Effector memory CD8-positive, alpha-beta T cell (primary cell): ENCODE measurements at regions not wholly inside any gene's neighbourhood (a gene's known extent, or its start where the extent isn't known, plus 50 kb on each side); places are given as distances from the start of the nearest gene placed in this dataset.

Experiments
- ATAC-seq: fragments of 150-1000 bp; cut with Tn5 transposase; replicated peaks from 2 replicates; pipeline ENCODE4 v1.10.0; 2021; ENCODE audit warnings: mild to moderate bottlenecking, moderate library complexity
- DNase-seq, 3 experiments: peaks; one replicate each; pipeline ENCODE4 v3.0.0; 2021
- H3K27ac Mint-ChIP-seq, 2 donors: one replicate each; pipeline ENCODE4 v1.8.0; 2022; ENCODE audit warnings: mild to moderate bottlenecking in 2 of 2, mixed read lengths in 2 of 2, moderate library complexity in 2 of 2
- H3K27me3 Mint-ChIP-seq, 2 donors: one replicate each; pipeline ENCODE4 v1.8.0; 2022; ENCODE audit warnings: mixed read lengths in 2 of 2
- H3K36me3 Mint-ChIP-seq: one replicate; pipeline ENCODE4 v1.8.0; 2022; ENCODE audit warnings: mild to moderate bottlenecking, moderate library complexity, mixed read lengths; ENCODE audit not compliant: insufficient read depth
- H3K4me1 Mint-ChIP-seq, 2 donors: one replicate each; pipeline ENCODE4 v1.8.0; 2022; ENCODE audit warnings: low read depth in 2 of 2, mixed read lengths in 2 of 2
- H3K4me3 Mint-ChIP-seq, 2 donors: one replicate each; pipeline ENCODE4 v1.8.0; 2022; ENCODE audit warnings: mild to moderate bottlenecking in 2 of 2, mixed read lengths in 2 of 2, moderate library complexity in 2 of 2
- H3K9me3 Mint-ChIP-seq, 2 donors: one replicate each; pipeline ENCODE4 v1.8.0; 2022; ENCODE audit warnings: mixed read lengths in 2 of 2

GRCh38 chr1:239896980-239897379 lies 194.7 kb upstream of the FMN2 start:
- H3K4me1 Mint-ChIP-seq, result no peaks in the 10 kb centered on the region
- H3K9me3 Mint-ChIP-seq, result no peaks in the 10 kb centered on the region
- H3K36me3 Mint-ChIP-seq, result no peaks in the 10 kb centered on the region
- H3K27ac Mint-ChIP-seq, result no peak overlapping the region
- H3K4me3 Mint-ChIP-seq, result no peak overlapping the region
- DNase-seq (no peak), ATAC-seq (no peak)
- H3K27me3 Mint-ChIP-seq, result peaks cover 7 to 18% of the 10 kb centered on the region in 2 donors

DNA sequence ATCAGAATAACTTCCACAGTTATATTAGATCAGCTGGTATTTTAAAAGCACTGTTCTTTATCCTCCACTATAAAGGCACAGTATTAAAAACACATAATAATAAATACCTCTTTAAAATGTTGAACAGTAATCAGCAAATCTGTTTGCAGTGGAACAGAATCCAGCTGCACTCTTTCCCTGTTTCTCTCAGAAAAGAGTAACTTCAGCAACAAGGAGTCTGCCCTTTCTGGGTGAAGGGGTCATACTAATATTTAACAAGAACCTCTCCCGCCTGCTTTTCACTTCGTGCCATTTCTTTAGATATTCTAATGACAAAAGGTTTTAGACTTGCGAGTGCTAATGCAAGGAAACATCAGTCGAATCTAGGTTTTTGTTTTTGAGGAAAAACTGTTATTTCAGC lies 194.2 kb upstream of the FMN2 start:
- no peak overlapping the region for H3K4me3 Mint-ChIP-seq
- DNase-seq (no peak), ATAC-seq (no peak)
- H3K4me1 Mint-ChIP-seq, result no peaks in the 10 kb centered on the region
- H3K36me3 Mint-ChIP-seq, result no peaks in the 10 kb centered on the region
- H3K27ac Mint-ChIP-seq, result no peak overlapping the region
- no peaks in the 10 kb centered on the region for H3K9me3 Mint-ChIP-seq
- peaks cover 7 to 18% of the 10 kb centered on the region in 2 donors for H3K27me3 Mint-ChIP-seq

- Mint-ChIP-seq H3K4me3 (no peak overlapping the region), H3K27ac (no peak overlapping the region)
- peak; percentile 89 for ATAC-seq
Observed at GRCh38 chr1:239898062-239898730, 193.5 kb upstream of the FMN2 start.

GRCh38 chr1:239899747-239900146 lies 191.9 kb upstream of the FMN2 start:
- no peaks in the 10 kb centered on the region for H3K4me1 Mint-ChIP-seq
- no peak for DNase-seq
- H3K4me3 Mint-ChIP-seq, result no peak overlapping the region
- no peaks in the 10 kb centered on the region for H3K9me3 Mint-ChIP-seq
- no peak for ATAC-seq
- peaks cover 10 to 33% of the 10 kb centered on the region in 2 donors for H3K27me3 Mint-ChIP-seq
- no peak overlapping the region for H3K27ac Mint-ChIP-seq
- H3K36me3 Mint-ChIP-seq, result no peaks in the 10 kb centered on the region

More at GRCh38 chr1:239898062-239898730, 193.5 kb upstream of the FMN2 start:
- H3K4me1 Mint-ChIP-seq, result no peaks in the 10 kb centered on the region
- no peaks in the 10 kb centered on the region for H3K36me3 Mint-ChIP-seq
- H3K27me3 Mint-ChIP-seq, result peaks cover 7 to 21% of the 10 kb centered on the region in 2 donors
- H3K9me3 Mint-ChIP-seq, result no peaks in the 10 kb centered on the region
- DNase-seq, result peak; percentile 58 to 62 (median 61)

- Mint-ChIP-seq H3K4me3 (no peak overlapping the region), H3K4me1 (no peaks in the 10 kb centered on the region), H3K36me3 (peaks cover 4% of the 10 kb centered on the region), H3K27me3 (peaks cover 4 to 15% of the 10 kb centered on the region in 2 donors), H3K27ac (no peak overlapping the region), H3K9me3 (no peaks in the 10 kb centered on the region)
- ATAC-seq, result no peak
- DNase-seq, result no peak
Observed at GRCh38 chr1:239906394-239906793, 185.3 kb upstream of the FMN2 start.

DNA sequence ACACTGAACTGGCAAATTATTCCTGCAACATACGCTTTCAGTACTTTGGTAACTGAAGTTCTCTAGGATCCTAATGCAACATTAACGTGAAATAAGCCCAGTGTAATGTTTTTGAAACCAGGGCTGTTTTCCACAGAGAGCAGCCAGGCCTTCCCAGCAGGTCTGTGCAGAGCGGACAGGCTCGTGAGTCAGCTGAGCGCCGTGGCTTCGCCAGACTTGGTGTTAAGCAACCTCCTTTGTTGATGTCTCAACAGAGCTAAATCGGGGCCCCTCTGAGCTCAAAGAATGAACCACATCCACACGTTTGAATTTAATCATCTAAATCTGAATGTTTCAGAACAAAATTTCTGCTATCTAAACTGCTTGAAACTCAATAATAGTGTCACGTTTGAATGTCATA lies 181.8 kb upstream of the FMN2 start:
- ATAC-seq (no peak), DNase-seq (no peak)
- no peaks in the 10 kb centered on the region for H3K9me3 Mint-ChIP-seq
- H3K4me1 Mint-ChIP-seq, result no peaks in the 10 kb centered on the region
- H3K36me3 Mint-ChIP-seq, result peaks cover 4% of the 10 kb centered on the region
- no peak overlapping the region for H3K4me3 Mint-ChIP-seq
- no peak overlapping the region for H3K27ac Mint-ChIP-seq
- H3K27me3 Mint-ChIP-seq, result no peaks in the 10 kb centered on the region

DNA sequence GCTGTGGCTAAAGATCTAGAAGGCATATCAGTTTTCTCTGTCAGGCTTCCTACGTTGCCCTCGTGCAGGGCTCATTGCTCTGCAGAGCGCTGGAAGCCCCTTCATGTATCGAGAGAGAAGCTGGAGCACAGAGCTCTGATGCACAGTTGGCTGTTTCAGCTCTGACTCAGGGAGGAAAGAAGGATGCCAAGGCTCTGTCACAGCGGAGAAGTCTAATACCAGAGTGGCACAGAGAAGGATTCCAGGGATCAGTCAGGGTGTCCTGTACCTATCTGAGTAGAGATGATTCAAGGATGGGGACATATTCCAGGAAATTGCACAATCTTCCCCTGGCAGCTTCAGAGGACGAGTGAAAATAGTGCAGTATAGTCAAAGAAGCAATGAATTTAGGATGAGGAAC lies 179.2 kb upstream of the FMN2 start:
- peaks cover 4% of the 10 kb centered on the region for H3K36me3 Mint-ChIP-seq
- H3K9me3 Mint-ChIP-seq, result no peaks in the 10 kb centered on the region
- H3K4me1 Mint-ChIP-seq, result no peaks in the 10 kb centered on the region
- H3K4me3 Mint-ChIP-seq, result no peak overlapping the region
- DNase-seq (no peak), ATAC-seq (no peak)
- H3K27me3 Mint-ChIP-seq, result no peaks in the 10 kb centered on the region
- no peak overlapping the region for H3K27ac Mint-ChIP-seq

- Mint-ChIP-seq H3K27me3 (no peaks in the 10 kb centered on the region), H3K4me1 (no peaks in the 10 kb centered on the region), H3K36me3 (peaks cover 4% of the 10 kb centered on the region), H3K4me3 (no peak overlapping the region), H3K9me3 (no peaks in the 10 kb centered on the region), H3K27ac (no peak overlapping the region)
- DNase-seq, result no peak
- ATAC-seq, result no peak
Observed at GRCh38 chr1:239913141-239913585, 178.5 kb upstream of the FMN2 start.

GRCh38 chr1:239914751-239915231 lies 176.9 kb upstream of the FMN2 start:
- Mint-ChIP-seq H3K27ac (no peak overlapping the region), H3K36me3 (peaks cover 1% of the 10 kb centered on the region), H3K27me3 (peaks cover 0 to 9% of the 10 kb centered on the region in 2 donors), H3K9me3 (no peaks in the 10 kb centered on the region), H3K4me1 (no peaks in the 10 kb centered on the region), H3K4me3 (no peak overlapping the region)
- ATAC-seq (no peak), DNase-seq (no peak)

DNA sequence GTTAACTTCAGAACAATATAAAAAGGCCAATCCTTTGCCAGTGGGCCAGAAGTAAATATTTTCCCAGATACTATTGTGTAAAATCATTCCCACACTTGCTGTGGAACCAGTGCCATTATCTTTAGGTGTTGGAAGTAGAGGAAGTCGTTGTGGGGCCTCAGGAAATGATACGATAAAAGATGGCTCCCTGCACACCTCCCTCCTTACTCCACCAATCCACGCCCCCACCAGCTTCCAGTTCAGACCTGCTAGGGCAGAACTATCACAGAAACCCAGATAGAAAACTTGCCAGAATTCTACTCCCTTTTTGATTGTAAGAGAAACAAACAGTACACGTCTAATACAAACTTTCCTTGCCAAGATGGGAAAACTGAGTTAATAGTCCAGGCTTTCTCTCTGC lies 173.0 kb upstream of the FMN2 start:
- Mint-ChIP-seq H3K27ac (no peak overlapping the region), H3K4me1 (no peaks in the 10 kb centered on the region)

DNA sequence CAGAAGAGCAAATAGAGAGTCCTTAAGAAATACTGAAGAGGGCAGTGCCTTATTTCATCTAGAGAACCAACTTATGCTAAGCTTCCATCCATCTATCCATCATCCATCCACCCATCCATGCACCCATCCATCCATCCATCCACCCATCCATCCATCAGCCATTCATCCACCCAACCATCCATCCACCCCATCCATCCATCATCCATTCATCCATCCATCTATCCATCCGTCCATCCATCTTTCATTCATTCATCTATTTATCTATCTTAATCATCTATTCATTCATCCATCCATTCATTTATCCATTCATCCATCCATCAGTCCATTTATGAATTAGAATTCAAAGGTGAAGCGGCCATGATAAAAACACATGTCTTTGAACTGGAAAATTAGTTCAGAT lies 171.5 kb upstream of the FMN2 start:
- Mint-ChIP-seq H3K9me3 (peaks cover 0 to 2% of the 10 kb centered on the region in 2 donors), H3K27me3 (peaks cover 0 to 9% of the 10 kb centered on the region in 2 donors), H3K4me1 (no peaks in the 10 kb centered on the region), H3K27ac (no peak overlapping the region), H3K36me3 (no peaks in the 10 kb centered on the region), H3K4me3 (no peak overlapping the region)
- ATAC-seq (no peak), DNase-seq (no peak)

More for the DNA sequence above, 173.0 kb upstream of the FMN2 start:
- H3K4me3 Mint-ChIP-seq, result no peak overlapping the region
- H3K27me3 Mint-ChIP-seq, result peaks cover 0 to 9% of the 10 kb centered on the region in 2 donors
- H3K9me3 Mint-ChIP-seq, result peaks cover 0 to 2% of the 10 kb centered on the region in 2 donors
- no peak for ATAC-seq
- no peak for DNase-seq
- H3K36me3 Mint-ChIP-seq, result no peaks in the 10 kb centered on the region

DNA sequence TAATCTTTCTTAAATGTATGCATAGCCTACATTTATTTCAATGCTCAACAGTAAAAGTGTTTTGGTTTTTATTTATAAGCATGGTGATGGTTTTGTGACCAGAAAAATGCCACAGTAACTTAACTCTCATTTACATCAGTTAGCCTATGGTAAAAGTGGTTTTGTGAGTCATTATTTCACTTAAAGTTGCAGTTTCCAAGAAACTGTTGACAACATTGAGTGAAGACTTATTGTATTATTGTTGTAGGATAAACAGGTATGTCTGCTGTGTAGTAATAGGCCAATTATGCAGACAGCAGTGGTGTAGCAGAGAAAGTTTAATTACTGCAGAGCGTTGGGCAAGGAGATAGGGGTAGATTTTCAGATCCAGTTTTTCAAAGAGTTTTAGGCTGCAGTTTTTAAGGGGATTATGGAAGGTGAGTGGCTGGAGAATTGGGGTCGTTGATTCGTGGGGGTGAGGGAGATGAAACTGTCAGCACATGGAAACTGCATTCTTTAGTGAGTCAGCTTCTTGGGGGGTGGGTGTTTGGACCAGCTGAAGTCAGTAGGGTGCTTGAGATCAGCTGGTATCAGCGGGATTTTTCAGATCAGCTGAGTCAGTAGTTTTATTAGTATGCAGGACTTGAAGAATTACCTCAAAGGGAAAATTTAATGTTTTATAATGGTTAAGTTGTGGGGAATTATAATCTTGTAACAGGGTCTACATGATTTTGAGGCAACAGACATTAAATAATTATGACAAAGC lies 168.7 kb upstream of the FMN2 start:
- ATAC-seq (no peak), DNase-seq (no peak)
- no peak overlapping the region for H3K4me3 Mint-ChIP-seq
- H3K27me3 Mint-ChIP-seq, result peaks cover 0 to 9% of the 10 kb centered on the region in 2 donors
- H3K36me3 Mint-ChIP-seq, result no peaks in the 10 kb centered on the region
- H3K9me3 Mint-ChIP-seq, result peaks cover 0 to 2% of the 10 kb centered on the region in 2 donors
- no peaks in the 10 kb centered on the region for H3K4me1 Mint-ChIP-seq
- H3K27ac Mint-ChIP-seq, result no peak overlapping the region

DNA sequence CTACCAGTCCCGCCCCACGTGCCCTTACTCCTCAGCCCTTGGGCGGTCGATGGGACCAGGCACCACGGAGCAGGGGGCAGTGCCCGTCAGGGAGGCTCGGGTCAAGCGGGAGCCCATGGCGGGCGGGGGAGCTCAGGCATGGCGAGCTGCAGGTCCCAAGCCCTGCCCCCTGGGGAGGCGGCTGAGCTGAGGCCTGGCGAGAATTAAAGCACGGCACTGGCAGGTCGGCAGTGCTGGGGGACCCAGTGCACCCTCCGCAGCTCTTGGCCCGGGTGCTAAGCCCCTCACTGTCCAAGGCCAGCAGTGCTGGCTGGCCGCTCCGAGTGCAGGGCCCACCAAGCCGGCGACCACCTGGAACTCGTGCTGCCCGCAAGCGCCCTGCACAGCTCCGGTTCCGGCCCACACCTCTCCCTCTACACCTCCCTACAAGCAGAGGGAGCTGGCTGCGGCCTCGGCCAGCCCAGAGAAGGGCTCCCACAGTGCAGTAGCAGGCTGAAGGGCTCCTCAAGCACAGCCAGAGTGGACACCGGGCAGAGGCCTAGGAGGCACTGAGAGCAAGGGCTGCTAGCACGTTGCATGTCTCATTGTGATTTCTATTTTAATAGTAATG lies 166.8 kb upstream of the FMN2 start:
- DNase-seq (no peak), ATAC-seq (no peak)
- Mint-ChIP-seq H3K27me3 (peaks cover 0 to 8% of the 10 kb centered on the region in 2 donors), H3K4me3 (no peak overlapping the region), H3K9me3 (peaks cover 0 to 2% of the 10 kb centered on the region in 2 donors), H3K4me1 (no peaks in the 10 kb centered on the region), H3K36me3 (no peaks in the 10 kb centered on the region), H3K27ac (no peak overlapping the region)
